Large intestine (tissue), 3 donors: ENCODE measurements at regions not wholly inside any gene's neighbourhood (a gene's known extent, or its start where the extent isn't known, plus 50 kb on each side); places are given as distances from the start of the nearest gene placed in this dataset.

Source experiments
- DNase-seq, 2 donors: peaks; one replicate each; pipeline versions ENCODE4 v3.0.0 to v3.0.0-alpha.2; 2013
- H3K27ac ChIP-seq: one replicate; pipeline ENCODE4 v1.5.1; 2013; ENCODE audit warnings: low read length
- H3K27me3 ChIP-seq: 2 replicates; pipeline ENCODE4 v1.6.1; 2013; ENCODE audit warnings: low read length; ENCODE audit not compliant: control insufficient read depth, insufficient read depth
- H3K36me3 ChIP-seq: 2 replicates; pipeline ENCODE4 v1.6.1; 2013; ENCODE audit warnings: low read length; ENCODE audit not compliant: control insufficient read depth, insufficient read depth
- H3K4me1 ChIP-seq: one replicate; pipeline ENCODE4 v1.6.1; 2013; ENCODE audit warnings: low read length; ENCODE audit not compliant: control insufficient read depth, insufficient read depth
- H3K4me3 ChIP-seq: one replicate; pipeline ENCODE4 v1.5.1; 2013; ENCODE audit warnings: low read length
- H3K9me3 ChIP-seq: one replicate; pipeline ENCODE4 v1.6.1; 2013; ENCODE audit warnings: mild to moderate bottlenecking, low read depth, low read length, moderate library complexity; ENCODE audit not compliant: control insufficient read depth
- WGBS: methylation state at CpG from one replicate; pipeline ENCODE4 v1.1.5; 2013; ENCODE audit warnings: low lambda C conversion rate; ENCODE audit not compliant: insufficient coverage; 5-methylcytosine and 5-hydroxymethylcytosine counted together

GRCh38 chr7:54629771-54630170 is 87.6 kb downstream of the VSTM2A start:
- Histone ChIP-seq H3K36me3 (no peaks in the 10 kb centered on the region), H3K27ac (no peak overlapping the region), H3K4me3 (no peak overlapping the region), H3K4me1 (no peaks in the 10 kb centered on the region), H3K27me3 (no peaks in the 10 kb centered on the region), H3K9me3 (no peaks in the 10 kb centered on the region)
- DNase-seq = no peak
- WGBS = no CpG with 5 or more reads among the region's 4 CpGs

GRCh38 chr7:54622696-54623309 is 80.6 kb downstream of the VSTM2A start:
- Histone ChIP-seq H3K27me3 (no peaks in the 10 kb centered on the region), H3K4me3 (no peak overlapping the region), H3K4me1 (no peaks in the 10 kb centered on the region), H3K27ac (no peak overlapping the region), H3K36me3 (no peaks in the 10 kb centered on the region), H3K9me3 (no peaks in the 10 kb centered on the region)
- WGBS = 83% methylated on average over 2 of the region's 3 CpGs
- DNase-seq = no peak
